SU-DHL-6 (cell line): ENCODE measurements at regions not wholly inside any gene's neighbourhood (a gene's known extent, or its start where the extent isn't known, plus 50 kb on each side); places are given as distances from the start of the nearest gene placed in this dataset.

Experiments
- H2AFZ ChIP-seq: fragments of 200-600 bp; sonication (generic); 2 replicates; pipeline ENCODE4 v1.6.1; 2014; ENCODE audit warnings: low read depth, mild to moderate bottlenecking, moderate library complexity, mixed read lengths, antibody characterized with exemption, low read length; ENCODE audit not compliant: severe bottlenecking
- H3F3A ChIP-seq: fragments of 200-600 bp; shearing (Covaris generic); 2 replicates; pipeline ENCODE4 v1.6.0; 2016; ENCODE audit warnings: antibody characterized with exemption, mild to moderate bottlenecking; ENCODE audit not compliant: insufficient read depth
- H3K27ac ChIP-seq: fragments of 200-600 bp; sonication (generic); 2 replicates; pipeline ENCODE4 v1.5.1; 2016; ENCODE audit warnings: low read depth, mild to moderate bottlenecking, low read length, moderate library complexity, mixed read lengths
- H3K27me3 ChIP-seq: fragments of 200-600 bp; sonication (generic), shearing (Covaris generic); 2 replicates; pipeline ENCODE4 v1.6.0; 2014; ENCODE audit warnings: mild to moderate bottlenecking, low read length
- H3K36me3 ChIP-seq: fragments of 200-600 bp; sonication (generic); 2 replicates; pipeline ENCODE4 v1.6.1; 2014; ENCODE audit warnings: mild to moderate bottlenecking, low read length, mixed read lengths
- H3K4me2 ChIP-seq: fragments of 300-600, 200-600 bp; shearing (Covaris generic), sonication (generic); 2 replicates; pipeline ENCODE4 v1.6.0; 2014; ENCODE audit warnings: low read length, low read depth, mild to moderate bottlenecking; ENCODE audit not compliant: poor library complexity, severe bottlenecking
- H3K4me3 ChIP-seq: fragments of 200-600 bp; sonication (generic); 2 replicates; pipeline ENCODE4 v1.5.1; 2014; ENCODE audit warnings: antibody characterized with exemption, low read length, mild to moderate bottlenecking, mixed read lengths; ENCODE audit not compliant: insufficient read depth, poor library complexity, severe bottlenecking
- H3K79me2 ChIP-seq: fragments of 200-600 bp; sonication (generic); 2 replicates; pipeline ENCODE4 v1.6.1; 2014; ENCODE audit warnings: mild to moderate bottlenecking, low read length, moderate library complexity; ENCODE audit not compliant: insufficient read depth
- H3K9ac ChIP-seq: fragments of 200-600 bp; sonication (generic); 2 replicates; pipeline ENCODE4 v1.7.0; 2014; ENCODE audit warnings: mild to moderate bottlenecking, low read length
- H3K9me2 ChIP-seq: fragments of 200-600 bp; sonication (generic); replicated peaks from 2 replicates; pipeline ENCODE4 v1.6.1; 2014; ENCODE audit warnings: low read length; ENCODE audit not compliant: insufficient read depth
- H3K9me3 ChIP-seq: fragments of 200-600 bp; sonication (generic); 2 replicates; pipeline ENCODE4 v1.6.1; 2014; ENCODE audit warnings: low read length, mixed read lengths; ENCODE audit not compliant: insufficient read depth
- H4K20me1 ChIP-seq: fragments of 200-600 bp; sonication (generic); 2 replicates; pipeline ENCODE4 v1.6.1; 2014; ENCODE audit warnings: low read depth, mild to moderate bottlenecking, antibody characterized with exemption, low read length, moderate library complexity, mixed read lengths
- CTCF ChIP-seq: fragments of 200-600 bp; sonication (generic); IDR thresholded peaks from one replicate; pipeline ENCODE4 v1.5.1; 2017; ENCODE audit warnings: antibody characterized with exemption, mild to moderate bottlenecking, low read length, moderate library complexity; ENCODE audit not compliant: insufficient read depth, poor library complexity, severe bottlenecking
- EZH2phosphoT487 ChIP-seq: fragments of 200-600 bp; sonication (generic), shearing (Covaris generic); conservative IDR thresholded peaks from 2 replicates; pipeline ENCODE4 v1.6.1; 2018; ENCODE audit warnings: mild to moderate bottlenecking, antibody characterized with exemption, low read length, moderate library complexity, mixed read lengths

GRCh38 chr16:54462771-54463170 is 176.2 kb upstream of the IRX3 start:
- H3K36me3 ChIP-seq = no peaks in the 10 kb centered on the region
- H3K9me3 ChIP-seq = peaks cover 6% of the 10 kb centered on the region; the same call in 1 of the 2 replicates
- no peak overlapping the region for H3K4me2 ChIP-seq
- no peaks in the 10 kb centered on the region for H4K20me1 ChIP-seq
- no peak overlapping the region for H3K9ac ChIP-seq
- TF ChIP-seq CTCF (no peak), EZH2phosphoT487 (no peak)
- H2AFZ ChIP-seq = no peak overlapping the region
- no peak overlapping the region for H3K4me3 ChIP-seq
- no peaks in the 10 kb centered on the region for H3F3A ChIP-seq
- H3K27me3 ChIP-seq = no peaks in the 10 kb centered on the region
- H3K9me2 ChIP-seq = no peaks in the 10 kb centered on the region
- H3K79me2 ChIP-seq = no peaks in the 10 kb centered on the region
- no peak overlapping the region for H3K27ac ChIP-seq

- Histone ChIP-seq H4K20me1 (no peaks in the 10 kb centered on the region), H3K9me3 (peaks cover 6% of the 10 kb centered on the region; the same call in 1 of the 2 replicates), H3K9ac (no peak overlapping the region), H3K4me3 (no peak overlapping the region), H3K27me3 (no peaks in the 10 kb centered on the region), H2AFZ (no peak overlapping the region), H3K79me2 (no peaks in the 10 kb centered on the region), H3K36me3 (no peaks in the 10 kb centered on the region), H3K9me2 (no peaks in the 10 kb centered on the region), H3F3A (no peaks in the 10 kb centered on the region), H3K27ac (no peak overlapping the region), H3K4me2 (no peak overlapping the region)
- TF ChIP-seq CTCF (no peak), EZH2phosphoT487 (no peak)
Observed at GRCh38 chr16:54462151-54462651, 175.6 kb upstream of the IRX3 start.

GRCh38 chr16:54460263-54460860 is 173.8 kb upstream of the IRX3 start:
- no peaks in the 10 kb centered on the region for H3K27me3 ChIP-seq
- H3K27ac ChIP-seq = no peak overlapping the region
- H3K9me2 ChIP-seq = no peaks in the 10 kb centered on the region
- H4K20me1 ChIP-seq = no peaks in the 10 kb centered on the region
- no peaks in the 10 kb centered on the region for H3K79me2 ChIP-seq
- no peaks in the 10 kb centered on the region for H3K36me3 ChIP-seq
- H3K4me2 ChIP-seq = no peak overlapping the region
- TF ChIP-seq EZH2phosphoT487 = no peak
- no peak for TF ChIP-seq CTCF
- peaks cover 4% of the 10 kb centered on the region; the same call in 1 of the 2 replicates for H3K9me3 ChIP-seq
- H3K4me3 ChIP-seq = no peak overlapping the region
- no peak overlapping the region for H3K9ac ChIP-seq
- H2AFZ ChIP-seq = no peak overlapping the region
- no peaks in the 10 kb centered on the region for H3F3A ChIP-seq
